ENCODE measurements at regions not wholly inside any gene's neighbourhood (a gene's known extent, or its start where the extent isn't known, plus 50 kb on each side); places are given as distances from the start of the nearest gene placed in this dataset.

- no peak overlapping the region for H3K27ac ChIP-seq
- H3K27me3 ChIP-seq (replicated peaks): no peaks in the 10 kb centered on the region
- H3K36me3 ChIP-seq (replicated peaks): no peaks in the 10 kb centered on the region
- in situ Hi-C loops (cut with HindIII; ENCODE audit: low pct_ligation_motif_present, low sequenced_read_pairs): no loop called here
- TF ChIP-seq CTCF (IDR thresholded peaks at IDR 0.05; ENCODE audit: low read depth, low read length, missing control alignments): no peak
- no peak for DNase-seq
- peak overlapping the region; percentile 48 for H3K4me3 ChIP-seq (ENCODE audit: low read depth, low read length)
Measured at GRCh38 chr16:14002416-14002990, 68.6 kb upstream of the MRTFB start.

- peak; percentile 42 for TF ChIP-seq CTCF (IDR thresholded peaks at IDR 0.05; ENCODE audit: low read depth, low read length, missing control alignments)
- H3K27ac ChIP-seq: no peak overlapping the region
- no peaks in the 10 kb centered on the region for H3K27me3 ChIP-seq (replicated peaks)
- H3K4me3 ChIP-seq (ENCODE audit: low read depth, low read length): peak overlapping the region; percentile 48
- DNase-seq: peak; percentile 44
- no peaks in the 10 kb centered on the region for H3K36me3 ChIP-seq (replicated peaks)
- in situ Hi-C loops (cut with HindIII; ENCODE audit: low pct_ligation_motif_present, low sequenced_read_pairs): no loop called here
Measured at GRCh38 chr16:14003074-14003570, 68.0 kb upstream of the MRTFB start.

- no peaks in the 10 kb centered on the region for H3K36me3 ChIP-seq (replicated peaks)
- no peak overlapping the region for H3K4me3 ChIP-seq (ENCODE audit: low read depth, low read length)
- in situ Hi-C loops (cut with HindIII; ENCODE audit: low pct_ligation_motif_present, low sequenced_read_pairs): no loop called here
- DNase-seq: no peak
- no peaks in the 10 kb centered on the region for H3K27me3 ChIP-seq (replicated peaks)
- H3K27ac ChIP-seq: no peak overlapping the region
- no peak for TF ChIP-seq CTCF (IDR thresholded peaks at IDR 0.05; ENCODE audit: low read depth, low read length, missing control alignments)
Measured at GRCh38 chr16:14004031-14004728, 66.9 kb upstream of the MRTFB start.

GRCh38 chr16:14004729-14005315 is 66.3 kb upstream of the MRTFB start:
- no peaks in the 10 kb centered on the region for H3K36me3 ChIP-seq (replicated peaks)
- H3K27ac ChIP-seq: no peak overlapping the region
- in situ Hi-C loops (cut with HindIII; ENCODE audit: low pct_ligation_motif_present, low sequenced_read_pairs): no loop called here
- no peak overlapping the region for H3K4me3 ChIP-seq (ENCODE audit: low read depth, low read length)
- H3K27me3 ChIP-seq (replicated peaks): no peaks in the 10 kb centered on the region
- no peak for TF ChIP-seq CTCF (IDR thresholded peaks at IDR 0.05; ENCODE audit: low read depth, low read length, missing control alignments)
- no peak for DNase-seq

- in situ Hi-C loops (cut with HindIII; ENCODE audit: low pct_ligation_motif_present, low sequenced_read_pairs): no loop called here
- H3K27ac ChIP-seq: no peak overlapping the region
- H3K36me3 ChIP-seq (replicated peaks): no peaks in the 10 kb centered on the region
- H3K27me3 ChIP-seq (replicated peaks): no peaks in the 10 kb centered on the region
- DNase-seq: no peak
- no peak for TF ChIP-seq CTCF (IDR thresholded peaks at IDR 0.05; ENCODE audit: low read depth, low read length, missing control alignments)
- H3K4me3 ChIP-seq (ENCODE audit: low read depth, low read length): no peak overlapping the region
Measured at GRCh38 chr16:14005335-14005734, 65.8 kb upstream of the MRTFB start.
